ENCODE measurements at regions not wholly inside any gene's neighbourhood (a gene's known extent, or its start where the extent isn't known, plus 50 kb on each side); places are given as distances from the start of the nearest gene placed in this dataset.
"Not testable (repeated sequence)": the region's sequence is repeated elsewhere in the genome, so short reads cannot be mapped to it uniquely, and the experiment has no call there.

- DNase-seq (ENCODE audit: low spot score) = no peak
Measured at GRCh38 chr18:46179306-46179705, 75.1 kb downstream of the HAUS1 start.

- no peak for DNase-seq (ENCODE audit: low spot score)
Measured at GRCh38 chr18:46182633-46183358, 78.6 kb downstream of the HAUS1 start.

DNA sequence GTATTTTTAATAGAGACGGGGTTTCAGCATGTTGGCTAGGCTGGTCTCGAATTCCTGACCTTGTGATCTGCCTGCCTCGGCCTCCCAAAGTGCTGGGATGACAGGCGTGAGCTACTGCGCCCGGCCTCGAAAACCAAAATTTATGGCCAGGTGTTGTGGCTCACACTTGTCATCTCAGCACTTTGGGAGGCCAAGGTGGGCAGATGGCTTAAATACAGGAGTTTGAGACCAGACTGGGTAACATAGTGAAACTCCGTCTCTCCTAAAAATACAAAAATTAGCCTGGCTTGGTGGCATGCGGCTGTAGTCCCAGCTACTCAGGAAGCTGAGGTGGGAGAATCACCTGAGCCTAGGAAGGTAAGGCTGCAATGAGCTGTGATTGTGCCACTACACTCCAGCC lies 80.1 kb downstream of the HAUS1 start:
- not testable (repeated sequence) for DNase-seq (ENCODE audit: low spot score)

DNA sequence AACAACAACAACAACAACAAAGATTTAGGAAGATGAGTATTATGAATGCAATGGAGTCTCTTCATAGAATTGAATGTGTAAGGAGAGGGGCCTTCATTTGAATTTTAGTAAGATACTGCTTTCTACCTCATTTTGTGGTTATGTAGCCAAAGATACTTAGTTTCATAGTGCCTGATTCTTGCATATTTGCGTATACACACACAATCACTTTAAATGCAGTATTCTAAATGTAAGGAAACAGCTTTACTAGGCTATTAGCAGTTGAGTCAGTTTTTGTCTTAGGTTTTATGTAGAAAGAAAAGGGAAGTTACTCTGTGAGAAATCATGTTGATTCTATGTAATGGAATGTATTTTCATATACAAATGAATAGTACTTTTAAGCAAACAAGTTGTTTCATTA lies 80.5 kb downstream of the HAUS1 start:
- DNase-seq (ENCODE audit: low spot score) = no peak

- no peak for DNase-seq (ENCODE audit: low spot score)
Measured at GRCh38 chr18:46190667-46191066, 86.5 kb downstream of the HAUS1 start.

DNA sequence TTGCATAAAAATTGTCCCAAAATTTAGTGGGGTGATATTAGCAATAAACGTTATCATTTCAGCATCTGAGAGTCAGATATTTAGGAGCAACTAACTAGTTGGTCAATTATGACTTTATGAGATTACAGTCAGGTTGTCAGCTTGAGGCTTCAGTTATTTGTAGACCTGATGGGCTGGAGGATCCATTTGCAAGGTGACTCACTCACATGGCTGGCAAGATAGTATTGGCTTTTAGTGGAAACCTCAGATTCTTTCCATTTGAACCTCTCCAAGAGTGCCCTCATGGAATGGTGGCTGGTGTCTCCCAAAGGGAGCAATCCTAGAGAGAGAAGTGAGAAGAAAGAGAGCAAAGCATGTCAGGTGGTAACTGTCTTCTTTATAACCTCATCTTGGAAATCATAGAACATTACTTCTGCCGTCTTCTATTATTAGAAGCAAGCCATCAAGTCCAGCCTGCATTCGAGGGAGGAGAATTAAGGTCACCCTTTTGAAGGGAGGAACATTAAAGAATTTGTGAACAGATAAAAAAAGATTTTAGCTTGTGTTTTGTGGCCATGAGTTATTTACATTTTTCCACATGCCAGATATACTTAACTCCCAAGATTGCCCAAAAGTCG lies 92.5 kb downstream of the HAUS1 start:
- DNase-seq (ENCODE audit: low spot score) = no peak

DNA sequence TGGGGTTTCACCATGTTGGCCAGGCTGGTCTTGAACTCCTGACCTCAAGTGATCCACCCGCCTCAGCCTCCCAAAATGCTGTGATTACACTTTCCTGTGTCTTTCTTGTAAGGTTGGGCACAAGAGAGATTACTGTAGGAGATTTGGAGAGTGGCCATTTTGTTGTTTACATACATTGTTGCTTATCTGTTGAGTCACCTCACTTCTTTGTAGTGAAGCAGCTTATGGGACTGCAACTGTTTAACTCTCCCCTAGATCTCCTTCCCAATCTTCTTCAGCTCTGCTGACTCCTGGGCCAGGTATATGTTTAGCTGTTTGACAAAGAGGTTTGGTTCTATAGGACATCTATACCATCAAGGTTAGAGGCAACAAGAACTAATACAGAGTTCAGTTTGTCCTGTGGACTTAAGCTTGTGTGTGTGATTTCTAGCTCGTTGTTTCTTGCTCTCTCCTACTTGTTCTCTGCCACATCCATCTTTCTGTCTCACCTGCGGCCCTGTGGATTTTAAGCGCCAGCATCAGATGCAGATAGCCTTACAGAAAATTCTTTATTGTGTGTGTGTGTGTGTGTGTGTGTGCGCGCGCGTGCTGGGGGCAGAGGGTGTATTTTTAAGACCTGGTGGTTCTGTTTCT lies 95.4 kb downstream of the HAUS1 start:
- no peak for DNase-seq (ENCODE audit: low spot score)

DNA sequence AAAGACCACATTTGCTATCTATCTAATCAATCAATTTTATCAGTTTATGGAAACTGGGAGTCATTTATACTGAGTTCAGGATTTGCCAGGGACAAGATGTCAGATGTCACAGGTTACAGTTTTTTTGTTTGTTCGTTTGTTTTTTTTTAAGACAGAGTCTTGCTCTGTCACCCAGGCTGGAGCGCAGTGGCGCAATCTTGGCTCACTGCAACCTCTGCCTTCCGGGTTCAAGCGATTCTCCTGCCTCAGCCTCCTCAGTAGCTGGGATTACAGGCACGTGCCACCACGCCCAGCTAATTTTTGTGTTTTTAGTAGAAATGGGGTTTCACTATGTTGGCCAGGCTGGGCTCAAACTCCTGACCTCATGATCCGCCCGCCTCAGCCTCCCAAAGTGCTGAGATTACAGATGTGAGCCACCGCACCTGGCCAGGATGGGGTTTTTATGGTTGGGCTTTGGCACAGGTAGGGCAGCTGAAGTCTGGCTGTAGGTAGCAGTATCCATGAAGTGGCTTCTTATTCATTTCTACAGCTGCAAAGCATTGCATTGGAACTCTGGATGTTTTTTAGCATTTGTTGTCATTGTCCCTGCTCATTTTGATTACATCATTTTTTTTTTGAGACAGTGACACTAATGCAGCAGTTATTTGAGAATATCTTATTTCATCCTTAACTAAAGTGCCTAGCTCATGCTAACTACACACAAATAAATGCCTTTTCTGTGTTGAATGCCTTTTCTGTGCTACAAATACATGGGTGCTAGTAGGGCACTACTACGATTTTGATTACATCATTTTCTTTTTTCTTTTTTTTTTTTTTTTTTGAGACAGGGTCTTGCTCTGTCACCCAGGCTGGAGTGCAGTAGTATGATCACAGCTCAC lies 96.2 kb downstream of the HAUS1 start:
- DNase-seq (ENCODE audit: low spot score) = not testable (repeated sequence)

DNA sequence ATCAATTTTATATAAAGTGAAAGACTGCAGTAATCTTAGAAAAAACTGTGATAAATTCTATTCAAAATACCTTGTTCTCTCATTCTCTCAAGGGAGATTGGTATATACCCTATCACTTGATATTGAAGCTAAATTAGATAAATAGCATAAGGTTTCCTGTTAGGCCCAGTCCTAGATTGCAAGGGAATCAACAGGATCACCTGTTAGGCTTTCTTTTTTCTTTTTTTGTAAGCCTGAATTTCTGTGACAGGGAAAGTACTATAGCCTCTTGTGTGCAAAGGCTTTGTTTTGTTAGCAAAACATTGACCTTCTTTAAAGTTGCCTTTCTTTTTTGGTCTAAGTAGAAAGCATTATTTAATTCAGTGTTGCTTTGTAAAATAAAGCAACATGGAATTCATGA lies 100.0 kb downstream of the HAUS1 start:
- no peak for DNase-seq (ENCODE audit: low spot score)

DNA sequence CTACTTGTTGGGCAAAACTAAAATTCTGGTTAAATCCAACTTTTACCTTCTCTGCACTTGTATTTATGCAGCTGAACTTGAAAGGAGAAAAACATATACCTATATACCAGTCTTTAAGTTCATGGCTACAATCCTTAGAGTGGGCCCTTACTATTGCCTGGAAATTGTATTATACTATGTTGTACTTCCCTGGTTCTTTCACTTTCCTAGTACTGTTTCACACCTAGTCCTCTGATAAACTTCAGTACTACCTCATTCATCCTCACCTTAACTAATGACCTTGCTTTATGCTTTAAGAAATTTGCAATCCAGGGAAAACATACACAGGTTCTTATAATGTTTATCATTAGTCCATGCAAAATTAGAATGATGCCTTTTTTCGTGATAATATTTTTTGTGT lies 103.8 kb downstream of the HAUS1 start:
- no peak for DNase-seq (ENCODE audit: low spot score)

DNA sequence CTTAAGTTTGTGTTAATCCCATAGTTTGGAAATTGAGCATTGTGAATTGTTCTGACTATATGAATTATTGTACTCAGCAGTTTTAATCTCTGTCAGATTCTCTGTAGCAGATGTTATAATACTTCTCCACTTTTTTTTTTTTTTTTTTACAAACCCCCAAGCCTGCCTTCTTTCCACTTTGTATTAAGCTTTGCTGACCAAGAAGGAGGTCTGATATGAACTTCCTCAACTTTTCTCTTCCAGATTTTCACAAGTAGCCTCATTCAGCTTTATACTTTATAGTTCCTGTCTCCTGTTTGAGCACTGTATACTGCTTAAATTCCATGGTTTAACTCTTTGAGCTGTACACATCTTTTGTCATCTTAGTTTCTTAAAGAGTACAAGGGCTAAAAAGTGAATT lies 105.0 kb downstream of the HAUS1 start:
- DNase-seq (ENCODE audit: low spot score) = no peak

DNA sequence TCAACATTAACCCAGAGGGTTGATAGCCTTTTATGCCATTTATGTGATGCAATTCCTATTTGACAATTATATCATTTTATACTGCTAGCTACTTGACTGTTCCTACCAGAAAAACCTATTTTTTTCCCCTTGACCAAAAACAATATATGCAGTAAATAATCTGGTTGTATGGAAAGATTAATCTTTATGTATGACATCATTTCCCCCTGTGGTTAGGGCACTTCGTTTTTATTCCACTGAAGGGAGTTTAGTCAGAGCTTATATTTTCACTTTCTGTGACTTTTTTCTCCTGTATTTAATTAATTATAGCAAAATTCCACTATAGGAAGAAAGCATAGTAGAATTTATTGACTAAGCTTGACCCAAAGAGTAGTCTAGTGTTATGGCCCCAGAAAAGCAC lies 107.6 kb downstream of the HAUS1 start:
- no peak for DNase-seq (ENCODE audit: low spot score)

DNA sequence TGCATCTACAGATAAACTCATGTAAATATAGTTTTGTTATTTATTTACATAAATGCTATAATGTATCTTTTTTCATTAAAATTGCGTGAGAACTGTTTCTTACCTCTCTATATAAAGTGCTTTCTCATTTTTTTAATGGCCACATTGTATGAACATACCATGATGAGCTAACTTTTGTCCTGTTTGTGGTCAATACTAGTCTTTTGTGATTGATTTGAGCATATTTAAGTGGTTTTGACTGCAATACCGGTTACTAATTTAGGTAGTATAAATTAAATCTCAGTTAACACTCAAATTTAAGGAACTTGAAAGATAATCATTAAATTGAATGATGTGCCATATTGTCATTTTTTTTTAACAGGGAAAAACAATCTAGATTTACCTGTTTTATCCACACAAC lies 108.2 kb downstream of the HAUS1 start:
- no peak for DNase-seq (ENCODE audit: low spot score)

- no peak for DNase-seq (ENCODE audit: low spot score)
Measured at GRCh38 chr18:46213295-46213694, 109.1 kb downstream of the HAUS1 start.

- DNase-seq (ENCODE audit: low spot score) = no peak
Measured at GRCh38 chr18:46214435-46214834, 110.2 kb downstream of the HAUS1 start.

- no peak for DNase-seq (ENCODE audit: low spot score)
Measured at GRCh38 chr18:46215902-46216723, 111.9 kb downstream of the HAUS1 start.

- DNase-seq (ENCODE audit: low spot score) = no peak
Measured at GRCh38 chr18:46220116-46220515, 115.9 kb downstream of the HAUS1 start.

- no peak for DNase-seq (ENCODE audit: low spot score)
Measured at GRCh38 chr18:46222093-46222492, 117.9 kb downstream of the HAUS1 start.

DNA sequence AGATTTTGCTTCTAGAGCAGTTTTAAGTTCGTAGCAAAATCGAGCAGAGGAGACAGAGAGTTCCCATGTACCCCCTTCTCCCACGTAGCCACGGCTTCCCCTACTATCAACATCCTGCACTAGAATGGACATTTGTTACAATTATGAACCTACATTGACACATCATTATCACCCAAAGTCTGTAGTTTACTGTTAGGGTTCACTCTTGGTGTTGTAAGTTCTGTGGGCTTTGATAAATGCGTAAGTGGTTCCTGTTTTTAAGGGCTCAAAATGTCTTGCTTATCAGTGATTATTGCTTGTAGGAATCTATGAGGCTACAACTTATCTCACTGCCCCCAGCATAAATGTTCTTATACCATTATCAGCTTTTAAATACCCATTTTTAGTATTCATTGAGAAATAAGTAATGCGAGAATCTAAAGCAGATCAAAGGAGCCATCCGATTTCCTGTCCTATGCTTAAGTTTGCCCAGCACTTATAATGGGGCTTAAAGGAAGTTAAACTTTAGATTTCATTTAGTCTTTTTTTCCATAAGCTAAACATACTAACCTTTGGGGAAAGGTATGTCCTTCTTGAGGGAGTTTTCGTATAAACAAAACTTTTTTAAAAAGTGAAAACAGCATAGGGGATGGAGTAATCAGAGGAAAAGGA lies 118.7 kb downstream of the HAUS1 start:
- DNase-seq (ENCODE audit: low spot score) = no peak

DNA sequence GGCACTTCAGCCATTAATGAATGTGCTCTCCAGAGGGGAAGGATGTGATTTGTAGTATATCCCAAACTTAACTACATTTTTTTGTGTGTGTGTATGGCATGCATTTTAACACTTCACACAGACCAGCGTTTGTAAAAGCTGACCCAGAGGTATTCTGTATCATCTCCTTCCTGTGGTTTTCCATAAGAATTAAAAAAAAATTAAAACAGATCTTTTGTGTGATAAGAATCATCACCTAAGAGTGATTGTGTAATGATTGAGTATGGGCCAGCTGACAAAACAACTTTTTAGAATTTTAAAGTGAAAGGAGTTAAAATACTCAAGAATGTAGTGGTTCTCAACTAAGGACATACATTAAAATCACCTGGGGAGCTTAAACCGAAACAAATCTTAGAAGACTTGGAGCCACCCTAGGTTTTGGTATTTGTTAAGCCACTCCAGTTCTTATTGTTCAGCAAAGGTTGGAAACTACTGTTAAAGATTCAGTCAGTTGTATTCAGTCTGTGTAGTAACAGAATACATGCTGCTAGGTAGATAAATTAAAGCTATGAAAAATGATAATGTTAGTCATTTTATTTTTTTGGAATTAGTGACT lies 120.1 kb downstream of the HAUS1 start:
- no peak for DNase-seq (ENCODE audit: low spot score)

Data from mesenteric fat pad (tissue), 1 donor.